HG03432 (cell line): ENCODE measurements at regions not wholly inside any gene's neighbourhood (a gene's known extent, or its start where the extent isn't known, plus 50 kb on each side); places are given as distances from the start of the nearest gene placed in this dataset.

Source experiments
- ATAC-seq: cut with Tn5 transposase; IDR thresholded peaks from one replicate; pipeline ENCODE4 v1.9.1; 2021; ENCODE audit warnings: mild to moderate bottlenecking, moderate library complexity; ENCODE audit not compliant: unreplicated experiment

DNA sequence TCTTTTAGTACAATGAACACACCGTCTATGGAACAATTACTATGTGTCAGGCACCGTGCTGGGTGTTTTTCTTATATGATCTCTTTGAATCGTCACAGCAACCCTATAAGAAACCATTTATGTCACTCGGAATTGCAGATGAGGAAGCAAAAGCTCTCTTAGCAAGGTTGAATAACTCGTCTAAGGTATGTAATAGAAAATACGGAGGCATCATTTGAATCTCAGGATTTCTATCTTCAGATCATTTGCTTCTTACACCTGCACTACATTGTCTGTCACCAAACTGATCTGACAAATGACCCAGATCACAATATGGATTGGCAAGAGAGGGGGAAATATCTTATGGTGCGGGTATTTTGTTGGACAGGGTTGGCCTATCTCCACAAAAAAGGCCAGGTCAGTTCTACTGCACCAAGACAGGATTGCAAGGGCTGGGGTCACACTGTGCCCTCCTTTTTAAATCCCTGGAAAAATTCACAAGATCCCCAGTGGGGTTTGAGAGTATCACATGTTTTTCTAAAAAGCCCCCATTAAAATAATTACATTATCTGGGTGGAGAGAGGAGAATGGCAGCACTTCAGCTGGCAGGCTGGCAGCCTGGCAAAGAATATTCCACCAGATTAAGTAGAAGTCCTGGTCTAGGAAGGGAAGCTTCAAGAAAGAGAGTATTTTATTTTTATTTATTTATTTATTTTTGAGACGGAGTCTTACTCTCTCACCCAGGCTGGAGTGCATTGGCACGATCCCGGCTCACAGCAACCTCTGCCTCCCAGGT lies 110.7 kb upstream of the CLMP start:
- no peak for ATAC-seq

DNA sequence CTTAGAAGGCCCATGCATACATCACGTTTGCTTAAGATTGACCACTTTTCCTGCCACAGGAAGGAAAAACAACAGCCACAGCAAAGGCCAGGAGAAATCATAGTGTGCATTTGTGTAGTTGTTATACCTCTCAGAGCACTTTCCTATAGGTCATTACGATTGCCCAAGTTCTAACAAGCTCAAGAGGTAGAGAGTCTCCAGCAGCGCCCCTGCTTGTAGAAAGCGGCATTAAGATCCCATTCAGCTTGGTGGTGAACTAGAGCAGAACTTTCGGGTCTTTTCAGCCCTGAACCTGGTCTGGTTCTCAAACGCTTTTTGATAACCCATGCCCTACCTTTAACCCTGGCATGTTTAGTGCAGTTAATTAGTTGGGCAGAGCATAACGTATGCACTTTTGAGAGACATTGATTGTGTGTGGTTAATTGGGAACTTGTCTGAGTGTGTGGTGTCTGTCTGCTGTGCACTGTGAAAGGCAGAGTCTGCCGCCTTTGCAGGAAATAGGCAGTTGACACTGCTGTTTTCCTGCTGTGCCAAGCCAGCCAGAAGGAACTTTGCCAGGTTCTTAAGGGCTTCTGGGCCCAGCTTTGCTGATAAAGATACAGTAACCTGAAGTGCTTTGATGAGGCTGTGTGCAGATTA lies 109.9 kb upstream of the CLMP start:
- no peak for ATAC-seq

DNA sequence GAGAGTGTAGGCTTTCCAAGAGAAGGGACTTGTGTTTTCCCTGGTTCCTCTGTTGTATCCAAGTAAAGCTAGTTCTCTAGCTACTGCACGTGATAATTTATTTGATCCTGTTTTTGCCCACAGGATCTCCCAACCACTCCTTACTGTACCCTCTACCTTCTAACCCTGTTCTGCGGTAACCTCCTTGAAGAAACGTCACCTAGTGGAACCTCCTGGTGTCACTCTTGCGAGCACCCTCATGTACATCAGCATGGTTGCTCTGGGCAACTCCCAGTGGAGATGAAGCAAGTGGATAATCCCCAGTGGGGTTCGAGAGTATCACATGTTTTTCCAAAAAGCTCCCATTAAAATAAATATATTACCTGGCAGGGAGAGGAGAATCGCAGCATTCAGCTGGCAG lies 108.9 kb upstream of the CLMP start:
- no peak for ATAC-seq

DNA sequence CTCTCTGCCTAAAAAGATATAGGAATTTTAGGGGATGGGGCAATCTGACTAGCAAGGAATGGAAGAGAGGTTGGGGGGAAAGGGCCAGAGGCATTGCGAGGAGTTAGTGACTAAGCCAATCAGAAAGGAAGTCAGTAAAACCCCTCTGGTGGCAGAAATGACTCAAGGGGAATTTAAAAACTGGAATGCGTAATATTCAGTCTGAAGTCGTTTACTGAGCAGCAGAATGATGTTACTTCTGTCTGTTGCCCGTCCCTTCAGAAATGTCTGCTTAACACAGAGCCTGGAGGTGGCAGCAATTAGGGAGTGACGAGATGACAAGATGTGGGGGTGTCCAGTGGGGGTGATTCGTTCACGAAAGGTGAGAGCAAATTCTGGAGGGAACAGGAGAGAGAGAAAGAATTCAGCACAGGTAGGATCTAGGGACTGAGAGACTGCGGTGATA lies 107.7 kb upstream of the CLMP start:
- ATAC-seq, result peak; percentile 52

DNA sequence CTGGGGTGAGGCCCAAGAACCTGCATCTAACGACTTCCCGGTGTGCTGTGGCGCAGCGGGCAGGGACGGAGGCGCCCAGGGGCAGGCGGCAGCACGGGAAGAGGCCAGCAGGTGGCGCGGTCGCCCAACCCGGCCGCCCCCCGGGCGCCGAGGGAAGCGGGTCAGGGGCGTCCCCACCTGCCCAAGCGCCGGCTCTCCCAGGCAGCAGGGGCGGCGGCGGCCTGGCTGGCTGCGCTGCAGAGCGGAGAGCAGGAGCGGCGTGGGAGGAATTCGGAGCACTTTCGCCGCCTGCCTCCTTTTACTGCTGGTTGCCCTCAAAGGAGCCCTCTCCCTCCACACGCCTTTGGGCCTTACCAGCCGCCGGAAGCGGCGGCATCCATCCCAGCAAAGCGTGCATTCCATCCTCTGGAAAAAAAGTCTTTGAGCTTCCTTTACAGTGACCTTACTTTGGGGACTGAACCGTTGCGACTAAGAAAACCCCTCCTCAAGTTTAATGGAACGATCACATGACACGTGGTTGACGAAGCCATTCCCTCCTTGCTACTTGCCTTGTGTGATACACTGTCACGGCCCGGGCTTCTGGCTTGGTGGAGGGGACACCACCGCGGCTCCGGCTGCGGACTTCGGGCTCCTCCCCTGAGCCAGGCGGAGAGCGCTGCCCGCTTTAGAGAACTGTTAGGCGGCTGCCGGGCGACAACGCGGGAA lies 106.8 kb upstream of the CLMP start:
- peak; percentile 82 for ATAC-seq

DNA sequence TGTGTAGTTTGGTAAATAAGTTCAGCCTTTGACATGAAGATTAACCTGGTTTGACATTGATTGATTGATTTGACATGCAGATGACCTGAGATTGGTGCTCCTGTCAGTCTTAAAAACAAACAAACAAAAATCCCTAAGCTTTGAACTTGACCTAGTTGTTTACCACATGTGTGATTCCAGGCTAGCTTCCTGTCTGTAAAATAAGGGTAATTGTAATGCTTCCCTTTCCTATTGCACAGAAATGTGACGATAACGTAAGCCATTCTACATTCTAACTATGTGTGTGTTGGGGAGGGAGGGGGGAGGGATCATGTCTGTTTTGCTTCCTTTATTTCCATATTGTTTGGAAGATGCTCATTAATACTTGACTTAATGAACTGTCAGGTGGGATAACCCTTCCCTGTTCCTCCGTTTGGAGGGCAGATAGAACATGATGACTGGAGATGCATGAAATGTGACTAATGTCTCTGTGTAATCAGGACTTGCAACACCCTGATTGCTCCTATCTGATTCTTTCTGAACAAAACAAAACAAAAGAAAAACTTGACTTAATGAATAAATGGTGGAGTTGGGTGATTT lies 106.1 kb upstream of the CLMP start:
- no peak for ATAC-seq

DNA sequence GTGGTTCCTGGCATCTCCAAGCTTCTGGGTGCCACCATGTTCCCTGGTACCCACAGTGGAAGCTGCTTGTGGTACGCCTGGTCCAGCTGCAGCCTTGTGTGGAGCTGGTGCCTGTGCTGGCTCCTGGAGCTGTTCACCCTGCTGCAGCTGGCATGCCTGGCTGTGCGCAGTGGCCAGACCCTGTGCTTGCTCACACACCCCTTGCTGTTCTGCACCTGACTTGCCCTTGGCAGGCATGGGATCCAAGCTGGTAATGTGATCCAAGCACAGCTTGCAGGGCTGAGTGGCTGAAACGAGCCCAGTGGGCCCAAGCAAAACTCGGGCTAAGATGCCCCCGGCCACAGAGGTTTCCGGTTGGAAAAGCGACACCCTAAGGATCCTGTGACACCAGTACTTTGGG lies 104.7 kb upstream of the CLMP start:
- no peak for ATAC-seq

DNA sequence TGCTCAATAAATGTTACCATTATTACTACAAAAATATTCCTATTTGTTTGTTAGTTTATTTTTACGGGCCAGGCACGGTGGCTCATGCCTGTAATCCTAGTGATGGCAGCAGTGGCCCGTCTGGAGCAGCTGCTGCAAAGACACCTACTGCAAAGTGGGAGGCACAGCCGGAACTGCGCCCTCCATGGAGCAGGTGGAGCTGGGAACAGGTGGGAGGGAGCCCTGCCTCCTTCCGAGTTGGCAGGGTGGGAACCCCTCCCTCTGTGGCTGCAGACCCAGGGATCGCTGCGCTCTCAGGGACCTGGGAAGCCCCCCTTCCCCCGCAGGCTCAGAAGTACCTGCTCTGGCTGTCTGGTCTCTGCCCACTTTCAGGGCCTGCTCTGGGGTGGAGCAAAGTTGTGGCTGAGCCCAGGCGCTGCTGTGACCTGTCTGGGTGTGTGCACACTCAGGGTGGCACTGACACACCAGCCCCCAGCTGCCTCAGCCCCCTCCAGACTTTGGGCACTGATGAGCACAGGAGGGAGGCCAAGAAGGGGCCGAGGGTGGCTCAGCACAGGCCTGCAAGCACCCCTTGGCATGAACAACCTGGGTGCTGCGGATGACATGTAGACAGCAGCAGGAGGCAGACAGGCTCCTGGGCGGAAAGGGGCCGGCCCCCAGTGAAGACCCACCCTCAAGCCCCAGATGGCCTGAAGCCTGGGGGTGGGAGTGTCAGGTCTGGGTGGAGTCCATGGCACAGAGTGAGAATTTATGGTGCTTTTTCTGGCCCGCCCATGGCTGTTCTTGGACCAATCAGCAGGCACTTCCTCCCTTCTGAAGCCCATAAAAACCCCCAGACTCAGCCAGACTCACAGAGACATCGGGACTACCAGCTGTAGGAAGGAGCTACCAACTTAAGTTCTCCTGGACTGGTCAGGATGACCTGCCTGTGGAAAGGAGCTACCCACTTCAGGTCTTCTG lies 103.7 kb upstream of the CLMP start:
- ATAC-seq, result no peak

DNA sequence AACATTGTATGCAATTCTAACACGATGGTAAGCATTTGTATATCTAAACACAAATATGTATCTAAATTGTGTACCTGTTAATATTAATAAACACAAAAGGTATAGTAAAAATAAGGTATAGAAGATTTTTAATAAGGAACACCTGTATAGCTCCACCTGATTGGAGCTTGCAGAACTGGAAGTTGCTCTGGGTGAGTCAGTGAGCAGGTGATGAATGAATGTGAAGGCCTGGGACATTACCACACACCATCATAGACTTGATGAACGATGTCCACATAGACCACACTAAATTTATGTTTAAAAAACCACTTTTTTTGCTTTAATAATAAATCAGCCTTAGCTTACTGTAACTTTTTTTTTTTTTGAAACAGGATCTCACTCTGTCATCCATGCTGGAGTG lies 97.6 kb upstream of the CLMP start:
- ATAC-seq, result no peak

DNA sequence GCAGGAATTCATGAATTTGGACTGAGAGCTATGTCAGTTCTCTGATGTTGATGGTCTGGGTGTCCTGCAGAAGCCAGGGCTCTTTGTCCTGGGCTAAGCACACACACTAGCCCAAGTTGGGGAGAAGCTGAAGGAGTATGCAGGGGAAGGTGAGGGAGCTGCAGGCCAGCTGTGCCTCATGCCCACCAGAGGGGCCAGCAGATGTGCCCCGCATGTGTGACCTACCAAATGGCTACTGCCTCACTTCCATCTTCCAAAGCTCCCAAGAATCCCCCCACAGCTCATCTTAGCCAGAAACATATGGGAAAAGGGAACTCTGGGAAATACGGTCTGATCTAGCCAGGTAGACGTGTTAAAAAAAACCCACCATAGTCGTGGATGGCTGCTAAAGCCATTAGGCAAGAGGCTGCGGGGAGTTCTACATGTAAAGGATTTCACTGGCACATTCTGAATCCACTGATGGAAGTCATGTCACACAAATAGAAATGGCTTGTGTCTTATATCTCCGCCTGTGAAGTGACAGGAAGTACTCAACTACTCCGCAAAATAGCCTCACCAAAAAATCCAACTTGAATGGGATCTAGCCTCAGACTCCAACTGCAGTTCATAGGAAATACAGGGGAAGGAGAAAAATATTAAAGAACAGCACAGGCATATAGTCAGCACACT lies 96.3 kb upstream of the CLMP start:
- no peak for ATAC-seq

DNA sequence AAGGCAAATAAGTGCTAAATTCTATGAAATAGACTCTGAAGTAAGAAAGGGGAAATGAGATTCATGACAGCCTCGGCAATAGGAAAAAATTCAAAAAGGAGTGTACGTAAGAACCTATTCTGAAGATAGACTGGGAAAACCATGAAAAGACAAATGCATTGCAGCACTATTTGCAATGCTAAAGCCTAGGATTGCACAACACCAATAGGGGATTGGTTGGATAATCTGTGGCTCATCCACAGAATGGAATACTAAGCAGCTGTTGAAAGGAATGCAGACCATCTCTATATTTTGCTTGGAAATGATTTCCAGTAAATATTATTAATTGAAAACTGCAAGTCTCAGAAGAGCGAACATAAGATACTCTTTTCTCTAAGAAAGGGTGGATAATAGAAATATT lies 91.7 kb upstream of the CLMP start:
- ATAC-seq, result no peak

DNA sequence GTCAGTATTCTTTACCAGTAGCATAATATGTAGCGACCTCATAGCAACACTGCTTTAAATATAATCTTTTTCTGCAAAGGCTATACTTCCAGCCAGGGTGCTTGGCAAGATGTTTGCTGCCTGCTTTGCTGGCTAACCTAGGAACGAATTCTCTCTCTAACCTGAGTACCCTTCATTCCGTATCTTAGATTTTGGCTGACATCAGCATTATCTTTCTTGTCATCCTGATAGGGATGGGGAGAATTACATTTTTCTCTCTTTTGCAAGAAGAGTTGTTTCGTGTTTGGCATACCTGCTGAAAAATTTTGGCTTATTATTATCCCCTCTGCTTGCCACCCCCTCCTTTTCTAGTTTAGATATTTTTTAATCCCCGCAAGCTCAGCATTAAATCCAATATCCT lies 91.2 kb upstream of the CLMP start:
- no peak for ATAC-seq

DNA sequence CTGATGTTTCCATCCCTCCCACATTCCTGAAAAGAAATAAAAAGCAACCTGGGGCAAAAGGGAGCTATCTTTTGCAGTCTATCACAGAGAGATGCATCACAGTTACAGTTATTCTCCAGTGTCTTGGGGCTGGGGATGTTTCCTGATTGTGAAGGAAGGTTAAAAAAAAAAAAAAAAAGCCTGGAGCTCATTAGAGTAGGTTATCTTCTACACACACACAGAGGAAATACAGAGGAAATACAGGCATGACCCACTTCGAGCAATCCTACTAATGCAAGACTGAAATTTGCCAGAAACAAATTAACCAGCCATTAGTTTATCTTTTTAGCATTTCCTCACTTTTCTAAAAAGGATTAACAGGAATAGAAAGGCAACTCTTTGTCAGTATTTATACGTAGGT lies 89.4 kb upstream of the CLMP start:
- no peak for ATAC-seq

DNA sequence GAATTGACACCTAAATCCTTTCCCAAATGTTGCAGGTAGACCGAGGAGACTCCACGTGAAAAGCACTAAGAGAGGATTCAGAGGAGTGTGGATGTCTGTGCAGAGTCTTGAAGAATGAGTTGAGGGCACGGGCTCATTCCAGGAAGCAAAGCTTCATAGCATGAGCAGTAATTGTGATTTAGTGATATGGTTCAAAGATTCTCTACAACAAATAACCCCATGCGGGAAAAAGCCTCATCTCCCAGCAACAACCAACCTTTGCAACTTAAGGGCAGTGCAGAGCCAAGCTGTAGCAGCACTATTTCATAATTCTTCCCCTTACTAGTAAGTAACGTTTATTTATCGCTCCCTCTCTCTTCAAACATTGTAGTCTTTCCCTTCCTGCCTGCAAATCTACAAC lies 87.5 kb upstream of the CLMP start:
- ATAC-seq, result no peak

DNA sequence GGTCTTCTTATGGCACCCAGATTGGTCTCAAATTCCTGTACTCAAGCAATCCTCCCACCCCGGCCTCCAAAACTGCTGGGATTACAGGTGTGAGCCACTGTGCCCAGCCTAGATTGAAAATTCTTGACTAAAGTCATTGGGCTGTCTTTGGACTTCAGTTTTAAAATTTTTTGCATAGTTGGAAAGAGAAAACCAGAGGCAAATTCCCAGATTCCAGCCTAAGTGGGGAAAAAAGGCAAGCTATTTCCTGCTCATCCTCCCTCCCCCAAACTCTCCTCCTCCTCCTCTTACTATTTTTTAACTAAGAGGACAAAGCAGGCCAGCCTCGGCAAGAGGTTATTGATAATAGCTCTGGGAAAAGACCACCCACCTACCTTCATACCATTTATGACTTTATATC lies 78.6 kb upstream of the CLMP start:
- no peak for ATAC-seq

DNA sequence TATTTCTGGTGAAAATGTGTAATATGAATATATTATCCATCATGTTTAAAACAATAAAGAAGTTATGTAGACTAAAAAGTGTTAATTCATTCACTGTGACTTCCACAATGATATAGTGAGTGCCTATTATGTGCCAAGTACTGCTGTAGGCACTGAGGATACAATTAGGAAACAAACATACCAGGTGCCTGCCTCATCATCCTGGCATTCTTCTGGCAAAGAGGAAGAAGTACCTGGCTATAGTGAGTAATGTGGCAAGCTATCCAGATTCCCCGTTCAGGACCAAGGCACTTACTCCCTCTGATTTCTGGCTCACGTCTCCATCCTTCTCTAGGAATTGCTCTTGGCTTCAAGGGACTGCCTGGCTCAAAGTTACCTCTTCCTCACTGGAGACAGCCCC lies 77.5 kb upstream of the CLMP start:
- no peak for ATAC-seq

DNA sequence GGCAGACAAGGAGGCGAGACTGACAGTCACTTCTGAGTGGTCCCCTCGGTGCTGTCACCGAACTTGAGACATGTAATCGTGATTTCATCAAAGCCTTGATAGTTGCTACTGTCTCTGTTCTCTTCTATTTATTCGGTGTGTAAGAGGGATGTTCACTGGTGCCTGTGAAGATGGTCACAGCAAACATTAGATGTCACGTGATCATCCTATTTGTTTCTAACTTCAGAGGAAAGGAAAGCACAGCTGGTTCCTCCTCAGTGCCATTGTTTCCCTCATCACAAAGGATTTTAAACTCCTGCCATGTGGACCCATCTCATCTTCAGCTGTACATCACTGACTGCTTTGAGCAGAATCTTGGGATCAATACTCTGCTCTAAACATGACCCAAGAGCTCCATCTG lies 73.1 kb upstream of the CLMP start:
- no peak for ATAC-seq

DNA sequence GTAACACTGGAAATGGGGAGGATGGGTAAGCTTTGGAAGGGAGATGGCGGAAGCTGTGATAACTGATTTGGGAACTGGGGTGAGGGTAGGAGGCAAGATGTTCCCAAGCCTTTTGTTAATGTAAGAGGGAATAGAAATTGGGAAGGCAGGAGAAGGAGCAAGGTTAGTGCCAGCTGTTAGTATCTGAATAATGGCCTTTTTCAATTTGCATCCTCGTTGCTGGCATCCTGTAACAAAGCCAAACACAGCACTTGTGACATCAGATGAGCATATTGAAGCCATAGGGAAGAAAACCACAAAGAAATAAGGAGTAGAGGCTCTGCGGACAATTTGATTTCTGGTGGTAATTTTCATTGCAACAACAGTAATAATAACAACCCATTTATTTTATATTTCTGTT lies 70.9 kb upstream of the CLMP start:
- no peak for ATAC-seq

DNA sequence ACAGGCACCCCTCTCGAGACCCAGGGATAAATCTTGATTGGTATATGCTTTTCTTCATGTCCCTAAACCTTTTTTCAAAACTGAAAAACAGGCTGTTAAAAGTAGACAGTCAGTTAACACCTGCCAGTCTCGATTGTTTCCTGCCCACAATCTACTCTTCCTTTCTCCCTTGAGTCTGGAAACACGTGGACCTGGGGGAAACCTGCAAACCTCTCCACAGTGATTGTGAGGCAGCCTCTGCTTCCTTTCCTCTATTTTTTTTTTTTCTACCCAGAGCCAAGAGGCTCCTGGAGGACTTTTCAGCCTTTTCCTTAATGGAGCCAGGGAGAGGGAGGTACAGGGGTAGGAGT lies 69.4 kb upstream of the CLMP start:
- no peak for ATAC-seq
